ENCODE measurements at regions not wholly inside any gene's neighbourhood (a gene's known extent, or its start where the extent isn't known, plus 50 kb on each side); places are given as distances from the start of the nearest gene placed in this dataset.
A peak's percentile ranks its signal among the peaks of the same experiment; 100 is the strongest.
"Not testable (repeated sequence)": the region's sequence is repeated elsewhere in the genome, so short reads cannot be mapped to it uniquely, and the experiment has no call there.

DNA sequence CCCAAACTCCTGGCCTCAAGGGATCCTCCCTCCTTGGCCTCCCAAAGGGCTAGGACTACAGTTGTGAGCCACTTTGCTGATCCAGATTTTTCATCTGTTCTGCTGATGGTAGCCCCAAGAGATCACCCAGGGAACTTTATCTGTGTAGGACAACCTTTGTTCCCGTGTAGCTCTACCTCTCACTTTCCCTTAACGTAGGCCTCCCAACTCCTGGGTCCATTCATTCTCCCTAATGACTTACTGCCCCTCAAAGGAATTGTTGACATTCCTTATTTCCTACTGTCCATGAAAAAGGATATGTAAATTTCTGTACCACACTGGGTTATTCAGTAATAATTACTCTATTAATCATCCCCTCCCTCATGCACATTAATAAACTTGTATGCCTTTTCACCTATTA lies 51.0 kb upstream of the PHF24 start:
- DNase-seq (ENCODE audit: low read depth, low spot score): no peak

DNA sequence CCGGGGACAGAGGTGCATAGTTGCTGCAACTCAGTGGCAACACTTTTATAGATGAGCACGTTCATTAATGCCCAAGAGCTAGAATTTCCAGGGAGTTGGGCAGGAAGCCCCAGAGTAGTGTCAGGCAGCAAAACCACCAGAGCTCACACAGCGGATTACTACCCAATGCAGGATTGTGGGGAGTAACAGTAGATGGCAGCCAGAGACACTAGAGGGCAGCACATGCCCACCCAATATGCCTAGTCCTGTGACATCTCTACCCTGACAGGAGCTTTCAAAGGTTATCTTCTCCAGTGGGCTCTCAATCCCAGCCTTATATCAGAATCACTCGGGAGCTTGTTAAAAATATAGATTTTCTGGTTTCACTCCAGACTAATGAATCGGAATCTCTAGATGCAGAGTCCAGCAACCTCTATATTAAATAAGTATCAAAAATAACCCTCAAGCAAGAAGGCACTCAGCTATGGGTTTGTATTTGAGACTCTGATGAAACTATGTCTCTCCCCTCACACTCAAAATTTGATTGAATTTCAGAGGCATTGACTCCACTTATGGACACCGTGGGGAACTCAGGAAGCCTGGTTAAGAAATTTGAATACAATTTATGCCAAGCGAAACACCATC lies 58.4 kb upstream of the PHF24 start:
- peak; percentile 25 for DNase-seq (ENCODE audit: low read depth, low spot score)

DNA sequence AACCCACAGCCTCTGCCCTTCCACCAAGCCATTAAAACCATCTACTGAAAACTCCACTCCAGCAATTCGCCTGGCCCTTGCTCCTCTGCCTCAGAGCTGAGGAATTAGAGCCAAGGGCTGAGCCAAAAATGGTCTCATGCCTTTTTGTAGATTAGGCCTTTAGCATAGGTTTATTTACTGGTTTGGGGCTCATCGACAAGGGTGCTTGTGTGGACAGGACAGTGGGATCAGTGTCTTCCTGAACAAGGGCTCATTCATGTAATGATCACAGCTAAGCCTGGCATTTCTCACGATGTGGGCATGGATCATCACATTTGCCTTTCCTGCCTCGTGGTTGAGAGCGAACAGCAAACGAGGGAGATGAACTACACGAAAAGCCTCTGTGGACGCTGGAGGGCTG lies 59.2 kb upstream of the PHF24 start:
- no peak for DNase-seq (ENCODE audit: low read depth, low spot score)

DNA sequence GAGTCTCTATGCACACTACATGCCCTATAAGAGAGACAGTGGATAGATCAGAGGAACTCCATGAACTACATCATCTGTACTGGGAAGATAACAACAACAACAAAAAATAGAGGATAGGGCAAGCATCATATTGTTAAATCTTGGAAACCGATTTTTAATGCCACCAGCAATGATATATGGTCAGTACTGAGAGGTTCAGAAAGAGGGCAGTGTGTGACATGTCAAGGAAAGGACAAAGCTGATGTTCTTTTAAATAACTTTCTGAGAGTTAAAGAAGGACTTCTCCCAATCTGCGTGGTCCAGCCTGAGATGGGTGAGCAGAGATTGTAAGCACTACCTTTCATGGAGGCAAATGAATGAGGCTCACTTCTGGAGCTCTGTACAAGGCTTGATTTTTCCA lies 62.0 kb upstream of the PHF24 start:
- DNase-seq (ENCODE audit: low read depth, low spot score): no peak

DNA sequence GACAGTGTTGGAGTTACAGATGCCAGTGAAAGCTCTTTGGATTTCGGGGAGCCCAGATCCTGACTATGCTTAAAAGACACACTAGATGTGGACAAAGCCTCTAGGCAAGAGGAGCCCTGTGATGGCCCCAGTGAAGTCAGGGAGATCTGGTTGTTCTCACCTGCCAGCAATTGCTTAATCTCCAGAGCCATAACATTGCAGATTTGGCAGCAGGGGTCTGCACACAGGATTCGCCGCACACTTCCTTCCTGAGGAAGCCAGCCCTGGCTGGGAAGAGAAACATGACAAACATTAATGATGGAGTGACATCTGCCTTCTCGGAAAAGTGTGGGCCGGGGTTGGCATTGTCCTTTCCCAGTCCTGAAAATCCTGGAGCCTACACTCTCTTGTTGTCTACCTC lies 65.2 kb upstream of the PHF24 start:
- no peak for DNase-seq (ENCODE audit: low read depth, low spot score)

DNA sequence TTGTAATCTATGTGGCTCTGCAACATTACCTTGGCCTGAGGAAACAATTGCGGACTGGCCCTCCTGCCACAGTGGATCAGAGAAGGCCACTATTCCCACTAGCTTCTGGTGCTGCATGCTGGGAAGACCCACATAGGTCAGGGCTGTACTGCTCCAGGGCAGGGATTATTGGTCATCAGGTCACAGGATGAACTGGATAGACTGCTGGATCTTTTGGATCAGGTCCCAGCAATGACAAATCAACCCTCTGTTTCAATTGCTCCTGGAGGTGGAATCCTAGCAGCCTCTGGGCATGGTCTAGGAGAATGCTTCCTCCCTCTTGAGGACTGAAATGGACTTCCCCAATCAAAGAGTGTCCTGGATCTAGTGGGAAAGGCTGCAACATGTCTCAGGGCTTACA lies 66.7 kb upstream of the PHF24 start:
- DNase-seq (ENCODE audit: low read depth, low spot score): no peak

DNA sequence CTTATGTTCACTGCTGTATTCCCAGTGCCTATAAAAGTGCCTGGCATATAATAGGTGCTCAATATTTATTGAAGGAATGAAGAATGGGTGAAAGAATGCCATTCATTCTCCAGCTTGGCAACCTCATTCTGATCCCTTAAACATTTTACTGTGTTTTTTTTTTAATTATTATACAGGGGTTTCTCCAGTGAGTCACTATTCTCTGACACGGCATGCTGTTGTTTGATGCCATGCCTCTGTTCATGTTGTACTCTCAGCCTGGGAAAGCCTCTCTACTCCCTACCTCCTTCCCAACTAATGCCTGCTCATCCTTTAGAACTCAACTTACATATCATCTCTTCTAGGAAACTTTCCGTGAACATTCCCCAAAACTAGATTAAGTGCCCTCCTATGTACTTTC lies 70.2 kb upstream of the PHF24 start:
- no peak for DNase-seq (ENCODE audit: low read depth, low spot score)

DNA sequence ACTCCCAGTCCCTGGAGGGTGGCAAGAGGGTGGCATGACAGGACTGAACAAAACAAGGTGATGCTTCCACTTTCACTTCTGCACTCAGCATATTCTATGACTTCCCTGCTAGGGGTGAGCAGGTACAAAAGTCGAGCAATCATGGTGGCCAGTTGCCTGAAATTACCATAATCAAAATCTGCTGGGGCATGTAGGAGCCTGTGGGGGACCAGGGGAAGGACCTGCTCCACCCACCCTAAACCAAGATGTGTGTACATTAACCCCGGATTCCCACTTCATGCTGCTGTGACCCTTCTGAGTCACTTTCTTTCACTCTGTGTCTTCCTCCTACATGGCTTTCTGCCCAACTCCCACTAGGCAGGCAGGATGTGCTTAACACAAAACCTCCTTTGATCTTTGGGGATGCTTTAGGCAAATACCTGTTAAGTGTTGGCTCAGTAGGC lies 73.3 kb upstream of the PHF24 start:
- DNase-seq (ENCODE audit: low read depth, low spot score): no peak

DNA sequence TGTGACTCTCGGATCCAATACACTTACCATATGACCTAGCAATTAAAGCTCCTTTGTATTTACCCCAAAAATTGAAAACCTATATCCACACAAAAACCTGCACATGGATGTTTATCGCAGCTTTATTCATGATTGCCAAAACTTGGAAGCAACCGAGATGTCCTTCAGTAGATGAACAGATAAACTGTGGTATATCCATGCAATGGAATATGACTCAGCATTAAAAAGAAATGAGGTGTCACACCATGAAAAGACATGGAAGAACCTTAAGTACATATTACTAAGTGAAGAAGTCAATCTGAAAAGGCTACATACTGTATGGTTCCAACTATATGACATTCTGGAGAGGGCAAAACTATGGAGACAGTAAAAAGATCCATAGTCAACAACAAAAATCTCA lies 82.0 kb upstream of the PHF24 start:
- DNase-seq (ENCODE audit: low read depth, low spot score): no peak

DNA sequence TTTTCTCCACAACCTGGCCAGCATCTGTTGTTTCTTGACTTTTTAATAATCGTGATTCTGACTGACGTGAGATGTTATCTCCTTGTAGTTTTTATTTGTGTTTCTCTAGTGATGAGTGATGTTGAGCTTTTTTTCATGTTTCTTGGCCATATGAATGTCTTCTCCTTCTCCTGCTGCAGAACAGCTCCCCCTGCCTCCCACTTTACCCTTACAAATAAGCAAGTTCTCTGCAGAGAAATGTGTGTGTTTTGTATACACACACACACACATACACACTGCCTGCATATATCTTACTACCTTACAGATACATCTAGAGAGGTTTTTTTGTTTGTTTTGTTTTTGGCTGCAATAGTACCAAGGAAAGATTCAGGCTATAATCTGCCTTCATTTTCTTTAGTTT lies 88.7 kb upstream of the PHF24 start:
- DNase-seq (ENCODE audit: low read depth, low spot score): no peak

DNA sequence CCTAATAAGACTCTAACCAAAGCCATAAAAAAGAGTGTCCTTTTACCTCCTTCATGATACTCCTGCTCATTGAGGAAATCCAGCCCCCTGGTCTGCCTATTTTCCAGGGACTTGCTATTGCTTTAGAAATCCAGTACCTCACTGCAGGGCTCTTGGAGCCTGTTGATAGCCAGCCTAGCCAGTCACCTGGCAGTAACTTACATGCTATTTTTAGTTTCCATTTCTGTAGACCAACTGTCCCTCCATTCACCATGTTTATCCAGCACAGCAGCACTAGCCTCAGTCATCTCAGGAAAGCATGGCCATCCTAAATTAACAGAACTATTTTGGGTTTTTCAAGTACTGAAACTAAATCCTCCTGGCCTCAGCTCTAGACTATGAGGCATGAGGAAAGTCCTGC lies 91.5 kb upstream of the PHF24 start:
- no peak for DNase-seq (ENCODE audit: low read depth, low spot score)

DNA sequence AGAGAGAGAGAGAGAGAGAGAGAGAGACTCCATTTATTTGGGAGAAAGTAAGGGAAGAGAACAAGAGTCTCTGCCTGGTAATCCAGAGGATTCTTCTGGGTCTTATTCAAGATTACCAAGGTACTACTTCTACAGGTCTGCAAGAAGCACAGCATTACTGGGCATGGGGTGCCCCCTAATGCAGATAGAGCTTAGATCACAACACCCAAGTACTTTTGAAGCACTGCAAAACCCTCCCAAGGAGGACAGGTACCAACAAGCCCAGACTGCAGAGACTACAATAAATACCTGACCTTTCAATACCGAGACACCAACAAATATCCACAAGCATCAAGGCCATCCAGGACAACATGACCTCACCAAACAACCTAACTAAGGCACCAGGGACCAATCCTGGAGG lies 94.7 kb upstream of the PHF24 start:
- no peak for DNase-seq (ENCODE audit: low read depth, low spot score)

DNA sequence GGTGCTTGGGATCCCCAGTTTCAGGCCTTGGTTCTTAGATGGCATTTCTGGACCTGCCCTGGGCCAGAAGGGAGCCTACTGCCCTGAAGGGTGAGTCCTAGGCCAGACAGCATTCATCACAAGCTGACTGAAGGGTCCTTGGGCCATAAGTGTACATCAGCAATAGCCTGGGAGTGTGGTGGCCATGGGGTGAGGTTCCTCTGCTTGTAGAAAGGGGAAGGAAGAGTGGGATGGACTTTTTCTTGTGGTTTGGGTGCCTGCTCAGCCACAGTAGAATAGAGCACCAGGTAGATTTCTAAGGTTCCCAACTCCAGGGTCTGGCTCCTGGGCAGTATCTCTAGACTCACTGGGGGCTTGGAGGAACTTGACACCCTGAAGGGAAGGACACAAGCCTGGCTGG lies 95.2 kb upstream of the PHF24 start:
- no peak for DNase-seq (ENCODE audit: low read depth, low spot score)

DNA sequence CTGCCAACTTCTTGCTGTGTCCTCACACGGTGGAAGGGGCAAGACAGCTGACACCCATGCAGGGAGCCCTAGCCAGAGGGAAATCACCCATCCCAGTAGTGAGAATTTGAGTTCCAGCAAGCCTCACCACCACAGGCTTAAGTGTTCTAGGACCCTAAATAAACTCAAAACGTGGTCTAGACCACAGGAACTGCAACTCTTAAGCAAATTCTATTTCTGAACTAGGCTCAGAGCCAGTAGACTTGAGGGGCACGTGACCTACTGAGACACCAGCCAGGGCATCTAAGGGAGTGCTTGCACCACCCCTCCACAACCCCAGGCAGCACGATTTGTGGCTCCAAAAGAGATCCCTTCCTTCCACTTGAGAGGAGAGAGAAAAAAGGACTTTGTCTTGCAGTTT lies 96.0 kb upstream of the PHF24 start:
- no peak for DNase-seq (ENCODE audit: low read depth, low spot score)

DNA sequence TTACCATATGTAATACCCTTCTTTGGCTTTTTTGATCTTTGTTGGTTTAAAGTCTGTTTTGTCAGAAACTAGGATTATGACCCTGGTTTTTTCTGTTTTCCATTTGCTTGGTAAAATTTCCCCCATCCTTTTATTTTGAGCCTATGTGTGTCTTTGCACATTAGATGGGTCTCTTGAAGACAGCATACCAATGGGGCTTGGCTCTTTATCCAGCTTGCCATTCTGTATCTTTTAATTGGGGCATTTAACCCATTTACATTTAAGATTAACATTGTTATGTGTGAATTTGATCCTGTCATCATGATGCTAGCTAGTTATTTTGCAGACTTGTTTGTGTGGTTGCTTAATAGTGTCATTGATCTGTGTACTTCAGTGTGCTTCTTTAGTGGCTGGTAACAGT lies 103.1 kb upstream of the PHF24 start:
- not testable (repeated sequence) for DNase-seq (ENCODE audit: low read depth, low spot score)

DNA sequence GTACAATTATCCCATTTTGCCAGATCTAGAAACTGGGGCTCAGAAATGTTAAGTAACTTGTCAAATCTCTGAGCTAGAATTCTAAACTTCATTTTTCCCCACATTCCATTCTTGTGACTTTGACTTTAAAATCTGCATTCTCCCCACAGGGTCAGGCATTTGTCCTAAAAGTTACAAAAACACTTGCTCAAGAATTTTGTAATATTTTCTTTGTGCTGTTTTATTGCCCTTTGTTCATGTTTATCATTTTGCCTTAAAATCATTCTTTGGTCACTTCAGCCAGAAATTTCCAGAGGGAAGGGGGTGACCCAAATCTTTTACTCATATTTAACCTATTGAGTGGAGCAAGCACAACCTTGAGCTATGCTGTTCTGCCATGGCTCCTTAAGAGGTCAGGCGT lies 120.1 kb upstream of the CCL21 start:
- no peak for DNase-seq (ENCODE audit: low read depth, low spot score)

DNA sequence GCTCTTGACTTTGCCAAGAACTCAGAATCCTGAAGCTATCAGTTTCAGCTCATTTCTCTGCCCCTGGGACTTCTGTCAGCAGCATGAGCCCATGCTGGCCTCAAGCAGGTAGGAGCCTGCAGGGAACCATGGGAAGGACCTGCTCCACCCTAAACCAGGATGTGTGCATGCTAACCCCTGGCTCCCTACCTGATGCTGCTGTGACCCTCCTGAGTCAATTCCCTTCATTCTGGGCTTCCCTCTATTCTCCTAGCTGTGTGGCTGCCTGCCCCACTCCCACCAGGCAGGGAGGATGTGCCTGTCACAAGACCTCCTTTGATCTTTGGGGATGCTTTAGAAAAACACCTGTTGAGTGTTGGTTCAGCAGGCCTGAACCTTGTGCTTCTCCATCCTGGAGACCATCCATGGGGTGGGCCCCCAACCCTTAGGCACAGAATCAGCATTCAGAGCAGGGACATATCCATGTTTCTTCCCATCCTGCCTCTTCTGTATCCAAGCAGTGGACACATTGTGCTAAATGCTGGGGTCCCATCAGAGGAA lies 117.1 kb upstream of the CCL21 start:
- no peak for DNase-seq (ENCODE audit: low read depth, low spot score)

DNA sequence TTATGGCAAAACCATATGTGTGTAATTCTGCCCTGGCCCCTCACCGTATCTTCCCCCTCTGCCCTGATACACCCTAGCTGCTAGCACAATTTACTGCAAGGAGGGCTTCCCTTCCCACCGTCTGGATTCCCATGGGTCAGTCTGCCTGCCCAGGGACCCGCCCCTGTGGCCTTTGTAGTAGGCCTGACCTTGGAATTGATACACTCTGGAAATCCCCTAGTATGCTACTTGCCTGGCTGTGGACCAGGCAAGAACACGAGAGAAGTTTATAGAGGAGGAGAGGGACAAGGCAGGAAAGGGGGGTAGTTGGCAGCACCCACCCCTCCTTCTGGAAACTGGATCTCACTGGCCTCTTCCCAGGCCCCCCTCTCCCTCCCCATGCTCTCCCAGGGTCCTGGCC lies 115.8 kb upstream of the CCL21 start:
- no peak for DNase-seq (ENCODE audit: low read depth, low spot score)

DNA sequence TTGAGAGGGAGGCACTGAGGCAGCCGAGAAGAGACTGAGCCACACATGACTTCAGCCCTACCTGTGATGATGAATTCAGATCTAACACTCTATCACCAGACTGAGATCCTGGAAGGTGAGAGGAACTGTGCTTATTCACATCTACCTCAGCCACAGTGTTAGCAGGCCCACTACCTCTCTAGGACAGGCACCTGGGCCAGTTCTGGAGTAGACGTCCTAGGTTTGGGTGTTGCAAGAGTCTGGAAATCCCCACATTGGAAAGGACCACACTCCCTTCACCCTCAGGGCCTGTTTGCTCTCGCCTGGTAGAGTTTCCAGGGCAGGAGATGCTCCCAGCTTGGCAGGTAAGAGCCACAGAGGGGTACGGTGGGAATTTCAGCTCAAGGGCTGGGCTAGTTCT lies 113.8 kb upstream of the CCL21 start:
- DNase-seq (ENCODE audit: low read depth, low spot score): no peak

DNA sequence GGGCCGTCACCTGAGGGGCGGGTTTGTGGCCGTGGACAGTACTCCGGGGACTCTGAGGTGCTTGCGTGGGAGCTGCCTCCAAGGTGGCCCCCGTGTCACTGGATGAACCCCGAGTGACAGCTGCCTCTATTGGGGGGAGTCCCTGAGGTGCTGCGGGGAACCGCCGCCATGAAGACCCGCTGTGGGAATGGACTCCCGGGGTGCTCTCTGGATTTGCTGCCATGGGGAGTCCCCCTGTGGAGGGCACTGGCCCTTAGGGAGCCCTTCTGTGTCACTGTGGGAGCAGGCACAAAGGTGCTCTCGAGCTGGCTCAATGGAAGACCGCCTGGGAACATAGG lies 100.2 kb upstream of the CCL21 start:
- no peak for DNase-seq (ENCODE audit: low read depth, low spot score)

DNA sequence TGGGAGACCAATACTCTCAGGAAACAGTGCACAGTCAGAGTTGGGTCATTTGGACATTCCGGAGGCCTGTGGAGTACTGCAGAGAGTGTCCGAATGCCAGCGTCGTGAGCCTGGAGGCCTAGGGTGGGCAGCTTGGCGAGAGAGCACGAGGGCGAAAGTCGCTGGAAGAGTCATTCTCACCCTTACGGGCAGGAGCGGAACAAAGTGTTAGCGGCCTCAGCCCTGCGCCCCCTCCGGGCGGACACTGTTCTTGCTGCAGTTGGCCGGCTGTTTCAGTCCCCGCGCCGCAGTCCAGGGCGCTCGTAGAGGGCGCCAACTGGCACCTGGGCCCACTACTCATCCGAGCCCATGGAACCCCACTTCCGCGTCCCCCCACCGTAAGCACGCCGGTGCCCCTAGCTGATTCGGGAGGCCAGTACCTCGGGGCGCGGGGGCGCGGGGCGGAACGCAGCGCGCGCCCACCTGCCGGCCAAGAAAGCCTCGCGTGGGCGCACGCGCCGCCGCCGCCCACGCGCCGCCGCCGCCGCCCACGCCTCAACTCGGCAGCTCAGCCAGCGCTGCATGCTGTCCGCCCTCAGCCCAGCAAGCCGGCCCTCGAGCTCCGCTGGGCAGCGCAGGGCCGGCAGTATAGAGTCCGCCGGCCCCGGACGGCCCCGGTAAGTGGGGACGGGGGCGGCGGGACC lies 99.7 kb upstream of the CCL21 start:
- peak; percentile 59 for DNase-seq (ENCODE audit: low read depth, low spot score)

DNA sequence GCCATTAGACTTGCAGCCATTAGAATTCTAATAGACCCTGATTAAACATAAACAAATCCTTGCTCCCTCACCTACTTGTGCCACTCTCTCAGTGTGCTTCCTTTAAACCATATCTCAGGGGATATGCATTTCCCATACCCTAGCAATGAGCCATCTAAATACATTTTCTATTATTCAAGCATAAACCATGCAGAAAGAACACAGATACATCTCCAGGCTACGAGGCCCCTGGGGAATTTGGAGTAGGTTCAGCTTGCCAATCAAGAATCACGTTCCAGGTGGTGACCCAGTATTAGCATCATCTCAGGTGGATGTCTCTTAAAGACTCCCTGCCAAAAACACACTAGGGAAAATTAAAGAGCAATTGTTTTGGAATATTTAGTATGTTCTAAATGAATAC lies 93.0 kb upstream of the CCL21 start:
- DNase-seq (ENCODE audit: low read depth, low spot score): no peak

DNA sequence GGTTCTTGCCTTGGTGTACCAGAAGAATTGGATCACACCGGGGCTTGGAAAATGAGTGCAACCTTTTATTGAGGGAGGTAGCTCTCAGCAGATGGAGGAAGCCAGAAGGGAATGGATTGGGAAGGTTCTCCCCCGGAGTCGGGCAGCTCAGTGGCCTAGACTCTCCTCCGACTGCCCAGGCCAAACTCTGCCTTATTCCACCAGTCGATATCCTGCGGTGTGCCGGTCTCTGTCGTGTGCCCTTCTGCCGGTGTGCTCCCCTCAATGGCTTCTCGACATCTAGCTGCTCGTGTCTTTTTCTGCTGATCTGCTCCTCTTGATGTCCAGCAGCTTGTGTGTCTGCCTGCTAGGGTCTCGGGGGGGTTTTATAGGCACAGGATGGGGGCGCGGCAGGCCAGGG lies 87.4 kb upstream of the CCL21 start:
- DNase-seq (ENCODE audit: low read depth, low spot score): no peak

DNA sequence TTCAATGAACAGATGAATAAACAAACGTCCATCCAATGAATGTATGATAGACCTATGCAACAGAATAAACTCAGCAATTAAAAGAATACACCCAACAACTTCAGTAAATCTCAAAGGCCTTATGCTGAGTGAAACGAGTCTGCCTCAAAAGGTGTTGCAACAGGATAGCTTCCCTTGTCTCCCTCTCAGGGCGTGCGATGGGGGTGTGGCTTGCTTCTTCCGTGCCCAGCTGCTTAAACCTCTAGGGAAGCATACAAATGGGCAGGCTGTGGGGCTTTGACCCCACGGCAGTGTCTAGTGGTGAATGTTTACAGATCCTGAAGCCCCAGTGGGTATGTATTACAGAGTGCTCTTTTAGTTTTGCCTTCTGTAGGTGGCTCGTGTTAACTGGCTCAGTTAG lies 87.0 kb upstream of the CCL21 start:
- no peak for DNase-seq (ENCODE audit: low read depth, low spot score)

All from iPS DF 19.7 (cell line).